ENCODE measurements at regions not wholly inside any gene's neighbourhood (a gene's known extent, or its start where the extent isn't known, plus 50 kb on each side); places are given as distances from the start of the nearest gene placed in this dataset.
"Not testable (repeated sequence)": the region's sequence is repeated elsewhere in the genome, so short reads cannot be mapped to it uniquely, and the experiment has no call there.

DNA sequence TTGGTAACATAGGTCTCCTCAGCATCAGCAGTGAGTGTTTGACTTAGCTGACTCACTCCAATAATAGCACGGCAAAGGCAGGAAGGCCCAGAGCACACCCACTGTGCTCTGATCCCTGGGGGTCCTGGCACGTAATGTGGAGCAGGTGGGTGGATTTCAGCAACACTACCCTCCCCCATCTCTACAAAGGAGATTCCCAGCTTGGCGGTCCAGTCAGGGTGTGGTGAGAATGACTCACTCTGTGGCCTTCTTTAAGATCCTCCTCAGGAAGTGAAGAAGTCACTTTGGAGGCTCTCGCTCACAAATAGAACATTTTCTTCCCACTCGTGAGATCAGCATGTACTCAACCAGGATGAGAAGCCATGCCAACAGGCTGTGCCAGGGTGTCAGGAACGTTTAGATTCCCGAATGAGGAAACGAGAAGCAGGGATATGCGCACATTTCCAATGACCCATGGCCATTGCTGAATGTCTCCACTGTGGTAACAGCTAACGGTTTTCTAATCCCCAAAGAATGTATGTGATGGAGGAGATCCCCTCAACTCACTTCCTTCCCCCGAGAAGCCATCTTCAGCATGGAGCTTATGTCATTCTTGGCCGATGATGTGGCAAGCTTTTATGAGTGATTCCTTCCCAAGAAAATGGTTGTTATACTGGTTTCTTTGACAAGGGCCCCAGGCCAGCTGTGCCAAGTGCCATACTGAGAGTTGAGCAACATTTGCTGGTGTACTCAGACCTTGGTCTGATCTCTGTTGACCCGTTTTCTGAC lies 365.2 kb downstream of the C16orf95 start:
- DNase-seq (ENCODE audit: low spot score) = no peak

DNA sequence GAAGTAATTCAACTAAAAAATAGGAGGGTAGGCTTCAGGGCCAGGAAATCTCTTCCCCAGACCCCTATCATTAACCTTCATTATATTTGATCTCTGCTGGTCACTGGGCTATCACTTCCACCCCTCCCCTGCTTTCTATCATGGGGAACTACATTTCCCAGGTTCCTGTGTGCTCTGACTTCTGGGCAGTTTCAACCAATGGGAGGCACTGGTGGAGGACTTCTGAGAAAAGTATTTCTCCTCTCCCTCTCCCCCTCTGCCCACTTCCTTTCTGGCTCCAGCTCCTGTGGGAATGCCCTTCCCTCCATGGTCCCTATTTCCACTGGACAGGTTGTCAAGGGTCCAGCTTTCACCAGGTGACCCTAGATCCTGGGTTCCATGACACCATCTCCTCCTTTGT lies 364.4 kb downstream of the C16orf95 start:
- no peak for DNase-seq (ENCODE audit: low spot score)

DNA sequence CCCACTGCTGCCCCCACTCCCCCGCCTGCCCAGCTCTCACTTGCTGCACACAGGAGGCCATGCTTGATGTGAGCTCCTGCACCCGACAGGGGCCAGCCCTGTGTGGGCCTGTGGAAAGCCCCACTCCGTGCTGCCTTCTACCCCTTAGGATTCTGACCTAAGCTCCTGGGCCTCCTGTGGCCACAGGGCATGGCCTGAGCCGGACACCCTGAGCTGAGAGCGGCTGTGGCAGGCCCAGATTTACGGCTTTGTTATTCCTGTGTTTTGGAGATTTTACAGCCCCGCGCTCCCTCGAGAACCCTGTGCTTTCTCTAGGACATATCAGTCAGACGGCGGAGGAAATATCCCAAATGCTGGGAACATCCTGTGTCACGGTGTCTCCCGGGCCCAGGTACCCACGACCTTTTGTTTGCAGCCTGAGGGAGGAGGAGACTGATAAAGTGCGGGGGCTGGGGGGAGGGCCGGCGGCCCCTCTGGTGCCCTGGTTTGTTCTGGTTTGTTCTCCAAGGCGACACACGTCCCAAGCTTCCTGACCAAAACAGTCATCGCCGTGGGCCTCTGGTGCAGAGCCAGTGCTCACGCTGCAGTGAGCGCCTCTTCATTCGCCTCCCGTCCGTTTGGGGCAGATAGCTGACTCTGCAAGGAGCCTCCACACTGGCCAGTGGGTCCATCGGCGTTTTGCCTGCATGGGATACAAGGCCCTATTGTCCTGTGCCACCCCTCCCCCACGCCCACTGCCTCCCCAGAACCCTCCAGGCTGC lies 363.4 kb downstream of the C16orf95 start:
- no peak for DNase-seq (ENCODE audit: low spot score)

DNA sequence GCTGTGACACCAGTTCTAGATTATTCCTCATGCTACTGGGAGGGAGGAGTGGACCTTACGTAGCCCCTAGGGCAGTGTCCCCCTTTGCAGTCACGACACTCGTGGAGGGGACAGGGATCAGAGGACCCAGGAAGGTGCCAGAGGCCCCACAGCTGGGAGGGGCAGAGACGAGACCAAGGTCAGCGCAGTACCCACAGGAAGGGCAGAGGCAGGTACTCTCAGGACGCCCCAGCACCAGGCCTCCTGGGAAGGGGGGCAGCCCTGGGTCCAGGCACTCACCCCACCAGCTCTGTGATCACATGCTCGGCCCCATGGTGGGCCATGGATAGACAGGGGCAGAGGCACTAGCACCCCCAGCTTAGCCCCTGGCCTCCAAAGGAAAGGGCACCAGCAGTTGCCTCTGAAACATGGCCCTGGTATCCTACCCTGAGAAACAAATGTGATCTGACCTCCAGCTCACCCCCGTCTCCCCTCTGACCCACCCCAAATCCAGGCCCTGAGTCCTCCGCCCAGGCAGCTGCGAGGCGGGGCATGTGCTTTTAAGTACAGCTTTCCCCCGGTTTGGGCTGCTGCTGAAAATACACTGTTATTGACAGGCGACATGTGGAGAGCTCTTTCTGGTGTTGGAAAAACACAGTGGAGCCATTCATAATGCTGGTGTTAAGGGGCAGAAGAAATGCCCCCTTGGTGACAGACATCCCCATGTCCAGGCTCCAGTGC lies 361.9 kb downstream of the C16orf95 start:
- DNase-seq (ENCODE audit: low spot score) = no peak

DNA sequence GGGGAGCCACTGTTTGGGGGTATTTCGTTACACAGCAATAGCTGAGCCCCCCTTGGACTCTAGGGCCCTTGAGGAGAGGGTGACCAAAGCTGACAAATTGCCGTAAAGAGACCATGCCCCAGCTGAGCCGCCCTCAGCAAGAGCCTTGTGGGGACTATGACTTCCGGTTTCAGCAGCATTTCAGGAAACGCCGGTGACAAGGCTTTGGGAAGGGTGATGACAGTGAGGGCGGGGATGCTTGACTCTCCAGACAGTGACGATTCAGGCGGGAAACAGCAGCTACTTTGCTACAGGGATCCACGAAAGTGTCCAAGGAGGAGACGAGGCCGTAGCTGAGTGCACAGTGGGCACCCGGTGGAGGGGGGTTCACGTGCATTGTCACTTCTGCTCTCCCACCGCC lies 360.8 kb downstream of the C16orf95 start:
- DNase-seq (ENCODE audit: low spot score) = no peak

DNA sequence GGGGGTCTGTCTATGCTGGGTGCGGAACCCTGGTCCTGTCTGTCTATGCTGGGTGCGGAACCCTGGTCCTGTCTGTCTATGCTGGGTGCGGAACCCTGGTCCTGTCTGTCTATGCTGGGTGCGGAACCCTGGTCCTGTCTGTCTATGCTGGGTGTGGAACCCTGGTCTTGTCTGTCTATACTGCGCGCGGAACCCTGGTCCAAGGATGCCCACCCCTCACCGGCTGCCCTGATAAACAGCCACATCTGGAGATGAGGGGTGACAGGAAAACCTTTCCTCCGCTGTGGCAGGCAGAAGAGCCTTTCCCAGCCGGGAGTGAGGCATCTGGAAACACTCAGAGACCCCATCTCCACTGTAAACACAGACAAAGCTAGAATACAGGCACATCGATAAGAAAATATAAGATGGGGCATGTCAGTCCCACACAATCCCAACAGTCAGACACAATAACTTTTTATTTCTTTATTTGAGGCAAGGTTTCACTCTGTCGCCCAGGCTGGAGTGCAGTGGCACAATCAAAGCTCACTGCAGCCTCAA lies 359.5 kb downstream of the C16orf95 start:
- not testable (repeated sequence) for DNase-seq (ENCODE audit: low spot score)

DNA sequence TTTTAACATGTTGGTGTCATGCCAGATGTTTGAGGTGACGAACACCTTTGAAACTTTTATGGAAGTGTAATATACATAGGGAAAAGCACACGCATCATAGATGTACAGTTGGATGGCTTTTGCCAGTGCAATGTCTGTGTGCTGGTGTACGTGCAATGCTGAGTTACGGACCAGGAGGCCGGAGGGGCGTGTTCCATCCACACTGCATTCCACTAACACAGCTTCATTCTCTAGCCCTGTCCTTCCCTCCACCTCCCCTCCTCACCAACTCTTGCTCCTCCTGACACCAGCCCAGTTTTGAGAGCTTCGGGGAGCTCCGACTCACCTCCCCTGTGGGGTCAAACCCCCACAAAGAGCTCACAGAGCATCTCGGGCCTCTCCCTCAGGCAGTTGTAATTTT lies 358.8 kb downstream of the C16orf95 start:
- DNase-seq (ENCODE audit: low spot score) = no peak

DNA sequence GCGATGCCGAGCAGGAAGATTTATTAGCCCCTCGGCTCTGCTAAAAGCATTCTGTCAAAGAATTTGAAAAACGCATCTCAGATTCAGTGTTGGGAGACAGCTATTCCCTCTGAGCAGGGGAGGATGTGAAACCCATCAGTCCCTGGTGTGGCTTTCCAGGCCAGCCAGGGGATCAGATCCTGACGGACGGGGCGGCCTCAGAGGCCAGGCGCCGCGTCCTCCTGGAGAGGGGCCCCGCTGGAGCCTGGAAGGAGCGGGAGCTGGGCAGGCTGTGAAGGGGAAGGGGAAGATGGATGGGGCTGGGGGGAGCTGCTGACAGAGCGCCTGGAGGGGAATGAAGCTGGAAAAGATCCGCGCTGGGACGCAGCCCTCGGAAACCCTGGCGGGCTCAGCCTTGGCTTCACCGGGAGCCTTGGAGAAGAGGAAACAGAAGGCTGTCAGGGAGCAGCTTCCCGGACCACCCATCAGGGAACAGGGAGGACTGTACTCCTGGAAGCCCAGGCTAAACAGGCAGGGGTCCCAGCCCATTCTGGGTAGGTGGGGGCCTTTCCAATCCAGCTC lies 358.0 kb downstream of the C16orf95 start:
- DNase-seq (ENCODE audit: low spot score) = no peak

DNA sequence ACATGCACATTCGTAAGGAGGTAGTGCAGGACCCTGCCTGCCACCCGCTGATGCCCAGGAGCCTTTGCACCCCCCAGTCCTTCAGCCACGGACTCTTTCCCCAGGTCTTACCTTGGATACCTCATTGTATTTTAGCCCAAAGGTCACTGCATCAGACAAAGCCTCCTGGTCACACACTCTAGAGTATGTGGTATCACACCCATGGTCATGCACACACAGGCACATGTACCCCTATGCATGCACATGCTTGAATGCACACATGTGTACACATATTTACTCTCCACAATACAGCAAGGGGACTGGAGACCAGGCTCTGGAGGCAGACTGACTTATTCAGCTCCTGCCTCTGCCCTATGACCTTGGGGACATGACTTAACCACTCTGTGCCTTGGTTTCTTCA lies 357.5 kb downstream of the C16orf95 start:
- no peak for DNase-seq (ENCODE audit: low spot score)

DNA sequence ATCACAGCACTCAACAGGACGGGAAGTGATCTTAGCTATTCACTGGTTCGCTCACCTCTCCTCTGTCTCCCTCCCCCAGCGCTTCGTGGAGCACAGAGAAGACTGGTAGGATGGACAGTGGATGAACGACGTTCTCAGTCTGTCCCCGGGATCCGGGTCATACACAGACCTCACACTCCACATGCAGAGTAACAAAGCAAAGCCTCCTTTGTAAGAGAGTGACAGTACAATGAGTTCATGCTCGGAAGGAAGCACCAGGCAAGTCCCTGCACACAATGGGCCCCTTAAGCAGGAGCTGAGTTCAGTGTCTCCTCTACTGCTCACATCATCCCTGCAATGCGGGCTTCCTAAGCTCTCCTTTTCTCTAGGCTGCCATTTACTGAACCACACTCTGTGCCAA lies 356.9 kb downstream of the C16orf95 start:
- no peak for DNase-seq (ENCODE audit: low spot score)

DNA sequence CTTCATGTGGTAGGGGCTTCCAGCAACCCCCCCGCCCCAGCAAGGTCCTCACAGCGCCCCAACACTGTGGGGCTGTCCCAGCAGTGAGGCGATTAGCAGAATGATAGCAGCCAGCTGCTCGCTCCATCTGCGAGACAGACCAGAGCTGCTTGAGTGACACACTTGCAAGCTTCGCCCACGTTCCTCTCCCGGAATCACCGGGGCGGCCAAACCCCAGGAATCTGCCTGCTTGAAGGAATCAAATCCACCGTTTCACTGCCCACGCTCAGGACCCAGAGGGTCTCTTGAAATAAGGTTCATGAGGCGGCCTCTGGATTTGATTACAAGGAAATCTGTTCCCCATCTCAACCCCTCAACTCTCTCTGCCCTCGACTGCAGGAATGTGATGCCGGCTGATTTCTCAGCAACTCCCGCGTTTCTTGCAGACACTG lies 356.0 kb downstream of the C16orf95 start:
- no peak for DNase-seq (ENCODE audit: low spot score)

DNA sequence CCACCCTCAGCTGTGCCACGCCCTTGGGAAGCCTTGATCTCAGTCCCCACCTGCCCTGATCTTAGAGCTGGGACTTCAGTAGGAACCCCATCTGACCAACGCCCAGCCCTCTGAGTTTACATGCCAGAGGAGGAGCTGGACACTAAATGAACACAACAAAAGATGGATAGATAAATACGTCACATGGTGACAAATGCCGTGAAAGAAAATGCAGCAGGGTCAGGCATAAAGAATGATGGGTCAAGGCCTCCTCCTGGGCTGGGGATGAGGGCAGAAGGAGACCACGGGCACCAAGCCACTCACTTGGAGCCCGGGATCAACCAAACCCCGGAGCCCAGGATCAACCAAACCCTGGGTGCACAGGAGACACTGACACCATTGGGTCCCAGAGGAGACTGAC lies 354.9 kb downstream of the C16orf95 start:
- DNase-seq (ENCODE audit: low spot score) = no peak

DNA sequence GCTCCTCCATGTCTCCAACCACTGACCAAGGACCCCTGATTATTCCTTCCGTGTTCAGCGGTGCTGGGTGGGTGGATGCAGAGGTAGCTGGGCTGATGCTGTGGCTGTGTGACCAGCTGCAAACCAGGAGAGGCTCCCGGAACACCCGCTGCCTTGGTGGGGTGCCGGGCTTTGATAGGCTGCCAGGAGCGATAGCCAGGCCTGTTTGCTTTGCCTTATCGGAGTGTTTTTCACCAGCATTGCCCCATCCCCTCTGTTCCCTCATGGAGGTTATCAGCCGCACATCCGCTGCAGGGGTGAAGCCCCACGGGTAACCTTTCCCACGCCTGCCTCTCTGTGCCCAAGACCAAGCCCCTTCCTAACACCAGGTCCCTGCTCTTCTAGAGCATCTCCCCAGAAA lies 354.3 kb downstream of the C16orf95 start:
- no peak for DNase-seq (ENCODE audit: low spot score)

DNA sequence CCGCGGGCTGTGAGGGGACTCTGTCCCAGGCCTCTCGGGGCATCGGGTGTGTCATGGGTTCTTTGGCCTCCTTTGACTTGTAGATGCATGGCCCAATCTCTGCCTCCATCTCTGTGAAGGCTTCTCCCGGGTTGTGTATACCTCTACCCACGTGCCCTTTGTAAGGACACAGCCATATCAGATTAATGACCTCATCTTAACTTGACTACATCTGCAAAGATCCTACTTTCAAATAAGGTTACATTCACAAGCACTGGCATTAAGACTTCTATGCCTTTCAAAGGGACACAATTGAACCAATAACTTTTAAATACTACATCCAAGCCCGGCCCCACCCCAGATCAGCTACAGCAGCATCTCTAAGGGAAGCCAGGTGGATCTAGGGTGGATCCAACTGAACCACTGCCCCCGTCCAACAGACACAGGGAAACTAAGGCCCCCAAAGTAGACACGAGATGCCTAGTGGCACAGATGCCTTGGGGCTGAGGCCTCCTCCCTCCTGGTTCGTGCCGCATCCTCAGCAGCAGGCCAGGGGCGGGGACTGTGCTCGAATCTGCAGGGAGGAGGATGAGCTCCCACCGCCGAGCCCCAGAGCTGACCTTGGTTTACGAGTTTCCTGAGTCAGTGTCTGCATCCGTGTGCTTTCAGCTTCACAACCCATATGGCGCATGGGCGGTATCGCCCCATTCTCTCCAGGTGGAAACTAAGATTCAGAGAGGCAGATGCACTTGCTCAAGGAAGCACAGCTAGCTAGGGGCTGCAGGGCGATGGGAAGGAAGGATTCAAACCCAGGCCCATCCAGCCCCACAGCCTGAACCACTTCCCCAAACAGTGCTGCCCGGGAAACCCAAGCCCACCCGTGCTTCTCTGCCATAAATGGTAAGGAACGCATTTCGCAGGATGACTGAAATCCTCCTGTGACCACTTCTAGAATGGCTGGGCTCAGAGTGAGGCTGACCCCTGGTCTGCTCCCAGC lies 353.3 kb downstream of the C16orf95 start:
- no peak for DNase-seq (ENCODE audit: low spot score)

DNA sequence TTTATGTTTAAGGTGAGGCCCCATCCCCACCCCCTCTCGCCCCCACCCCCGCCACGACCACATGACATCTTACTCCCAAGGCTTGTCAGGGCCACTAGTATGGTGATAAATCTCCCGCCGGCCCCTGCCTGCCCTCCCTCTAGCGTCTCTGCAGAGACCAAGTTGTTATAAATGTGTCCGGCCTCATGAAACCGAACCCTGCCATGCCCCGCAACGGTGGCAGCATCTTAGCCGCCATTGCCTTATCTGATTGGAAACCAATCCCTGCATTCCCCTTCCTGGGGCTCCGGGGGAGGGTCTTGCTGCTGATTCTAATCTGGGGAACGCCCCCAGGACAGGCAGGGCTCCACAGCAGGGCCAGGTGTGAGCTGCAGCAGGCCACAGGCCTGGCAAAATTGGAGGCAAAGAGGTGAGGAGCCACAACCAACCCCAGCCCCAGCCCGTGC lies 352.4 kb downstream of the C16orf95 start:
- no peak for DNase-seq (ENCODE audit: low spot score)

DNA sequence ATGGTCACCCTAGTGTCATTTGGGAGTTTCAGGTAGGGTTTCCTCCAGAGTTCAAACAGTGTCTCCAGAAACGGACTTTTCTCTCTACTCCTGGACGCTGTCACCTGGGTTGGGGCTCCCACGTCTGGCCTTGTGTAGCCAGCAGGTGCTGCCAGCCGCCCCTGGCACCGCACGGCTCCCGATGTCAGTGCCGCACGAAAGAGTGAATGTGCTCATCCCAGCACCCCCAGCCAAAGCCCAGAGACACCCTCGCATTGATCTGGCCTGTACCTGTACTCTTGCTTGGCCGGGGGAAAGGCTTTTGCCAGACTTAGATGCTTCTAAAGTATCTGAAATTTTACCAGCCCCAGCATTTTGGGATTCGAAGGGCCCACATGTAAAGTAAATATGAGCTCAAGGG lies 351.9 kb downstream of the C16orf95 start:
- DNase-seq (ENCODE audit: low spot score) = no peak

DNA sequence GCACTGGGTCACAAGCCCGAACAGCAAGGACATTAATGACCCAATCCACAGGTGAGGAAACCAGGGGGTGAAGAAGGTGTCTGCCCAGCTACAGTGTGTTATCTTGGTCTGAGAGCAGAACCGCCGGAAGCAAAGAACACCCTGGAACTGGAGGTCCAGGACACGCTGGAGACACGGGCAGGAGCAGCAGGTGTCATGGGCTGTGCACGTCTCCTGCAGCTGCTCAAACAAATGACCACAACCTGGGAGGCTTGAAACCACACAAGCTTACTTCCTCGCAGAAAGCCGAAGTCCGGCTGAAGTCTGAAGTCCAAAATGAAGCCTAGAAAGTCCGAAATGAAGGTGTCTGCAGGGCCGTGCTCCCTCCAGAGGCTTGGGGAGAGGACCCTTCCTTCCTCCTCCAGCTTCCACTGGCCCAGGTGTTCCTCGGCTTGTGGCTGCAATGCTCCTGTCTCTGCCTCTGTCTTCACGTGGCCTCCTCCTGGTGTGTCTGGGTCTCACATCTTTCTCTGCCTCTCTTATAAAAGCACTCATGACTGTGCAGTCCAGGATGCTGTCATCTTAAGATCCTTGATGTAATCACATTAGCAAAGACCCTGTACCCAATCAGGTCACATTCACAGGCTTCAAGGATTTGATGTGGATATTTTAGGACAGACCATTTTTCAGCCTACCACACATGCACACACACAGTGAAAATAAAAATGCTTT lies 351.2 kb downstream of the C16orf95 start:
- no peak for DNase-seq (ENCODE audit: low spot score)

DNA sequence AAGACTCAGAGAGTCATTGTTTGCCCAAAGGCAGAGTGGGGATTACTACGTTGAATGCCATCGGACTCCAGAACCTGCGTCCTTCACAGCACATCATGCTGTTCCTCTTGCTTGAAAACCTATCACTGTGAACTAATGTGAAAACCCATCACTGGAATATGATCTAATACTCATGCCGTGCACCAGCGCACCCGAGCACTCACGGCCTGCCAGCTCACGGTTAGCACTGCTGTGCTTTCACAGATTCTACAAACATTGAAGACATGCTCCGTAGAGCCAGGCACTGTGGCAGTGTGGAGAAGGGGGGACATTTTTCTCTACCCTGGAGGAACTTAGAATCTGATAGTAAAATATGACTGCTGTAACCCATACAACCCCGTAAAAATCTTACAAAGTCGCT lies 350.4 kb downstream of the C16orf95 start:
- no peak for DNase-seq (ENCODE audit: low spot score)

DNA sequence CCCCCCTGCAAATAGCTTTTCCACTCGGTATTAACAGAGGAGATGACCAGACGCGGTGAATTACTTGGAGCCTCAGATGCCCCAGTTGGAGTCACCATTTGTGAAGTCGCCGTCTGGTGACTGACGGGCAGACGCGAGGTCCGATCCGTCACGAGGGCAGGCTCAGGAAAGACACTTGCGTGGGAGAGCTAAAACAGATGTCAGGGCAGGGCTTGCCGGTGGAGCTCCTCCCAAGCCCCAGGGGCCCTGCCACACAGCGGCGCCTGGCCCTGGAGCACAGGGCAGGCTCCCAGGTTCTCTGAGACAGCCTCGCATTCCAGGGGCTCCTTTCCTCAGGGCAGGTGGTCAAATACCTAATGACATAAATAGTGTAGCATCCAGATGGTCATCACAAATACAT lies 348.3 kb downstream of the C16orf95 start:
- DNase-seq (ENCODE audit: low spot score) = no peak

DNA sequence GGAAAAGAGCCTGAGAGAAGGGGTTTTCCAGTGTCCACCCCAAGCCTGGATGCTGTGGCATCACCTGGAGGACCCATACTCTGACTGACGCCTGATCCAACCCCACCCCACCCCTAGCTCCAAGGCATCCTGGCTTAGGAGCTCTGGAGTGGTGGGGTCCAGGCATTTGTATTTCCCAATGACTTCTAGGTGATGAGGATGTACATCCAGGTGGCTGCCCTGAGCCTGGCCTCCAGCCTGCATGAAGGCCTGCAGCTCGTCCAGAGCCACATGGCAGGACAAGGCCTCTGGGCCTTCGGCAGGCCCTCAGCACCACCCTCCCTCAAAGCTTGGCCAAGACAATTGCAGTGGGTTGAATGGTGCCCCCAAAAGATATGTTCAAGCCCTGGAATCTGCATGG lies 347.5 kb downstream of the C16orf95 start:
- no peak for DNase-seq (ENCODE audit: low spot score)
